ENCODE measurements at regions not wholly inside any gene's neighbourhood (a gene's known extent, or its start where the extent isn't known, plus 50 kb on each side); places are given as distances from the start of the nearest gene placed in this dataset.

- TF ChIP-seq CTCF (IDR thresholded peaks at IDR 0.05; ENCODE audit: low read depth, low read length) (no peak), EZH2phosphoT487 (IDR thresholded peaks at IDR 0.05; ENCODE audit: low read depth) (no peak)
- Histone ChIP-seq H3K9me3 (ENCODE audit: insufficient read depth, low read length) (no peaks in the 10 kb centered on the region), H3K36me3 (replicated peaks; ENCODE audit: low read depth, low read length) (peaks cover 2% of the 10 kb centered on the region), H4K20me1 (ENCODE audit: insufficient read depth, low read length) (no peaks in the 10 kb centered on the region), H3K27me3 (ENCODE audit: low read depth, low read length) (no peaks in the 10 kb centered on the region), H3K4me2 (ENCODE audit: low read length) (no peak overlapping the region), H3K9ac (ENCODE audit: low read length) (no peak overlapping the region), H3K27ac (ENCODE audit: low read length) (no peak overlapping the region), H3K4me1 (ENCODE audit: low read length) (peaks cover 30% of the 10 kb centered on the region), H3K4me3 (ENCODE audit: low read length) (no peak overlapping the region), H2AFZ (ENCODE audit: low read depth, low read length) (no peak overlapping the region), H3K79me2 (ENCODE audit: low read length) (no peaks in the 10 kb centered on the region)
Measured at GRCh38 chr10:44024356-44025116, 360.4 kb downstream of the CXCL12 start.

GRCh38 chr10:44023517-44023916, 361.4 kb downstream of the CXCL12 start:
- Histone ChIP-seq H3K36me3 (replicated peaks; ENCODE audit: low read depth, low read length) (peaks cover 2% of the 10 kb centered on the region), H4K20me1 (ENCODE audit: insufficient read depth, low read length) (no peaks in the 10 kb centered on the region), H3K79me2 (ENCODE audit: low read length) (no peaks in the 10 kb centered on the region), H3K4me3 (ENCODE audit: low read length) (no peak overlapping the region), H3K9ac (ENCODE audit: low read length) (no peak overlapping the region), H3K27me3 (ENCODE audit: low read depth, low read length) (no peaks in the 10 kb centered on the region), H3K9me3 (ENCODE audit: insufficient read depth, low read length) (peaks cover 4% of the 10 kb centered on the region; the same call in 1 of the 2 replicates), H3K4me2 (ENCODE audit: low read length) (no peak overlapping the region), H3K4me1 (ENCODE audit: low read length) (peaks cover 32% of the 10 kb centered on the region), H3K27ac (ENCODE audit: low read length) (no peak overlapping the region), H2AFZ (ENCODE audit: low read depth, low read length) (no peak overlapping the region)
- no peak for TF ChIP-seq EZH2phosphoT487 (IDR thresholded peaks at IDR 0.05; ENCODE audit: low read depth)
- TF ChIP-seq CTCF (IDR thresholded peaks at IDR 0.05; ENCODE audit: low read depth, low read length) = no peak

- H3K36me3 ChIP-seq (replicated peaks; ENCODE audit: low read depth, low read length) = peaks cover 2% of the 10 kb centered on the region
Measured at GRCh38 chr10:44022203-44022602, 362.7 kb downstream of the CXCL12 start.

More at GRCh38 chr10:44022203-44022602, 362.7 kb downstream of the CXCL12 start:
- H3K27me3 ChIP-seq (ENCODE audit: low read depth, low read length) = no peaks in the 10 kb centered on the region
- no peaks in the 10 kb centered on the region for H4K20me1 ChIP-seq (ENCODE audit: insufficient read depth, low read length)
- peaks cover 4% of the 10 kb centered on the region; the same call in 1 of the 2 replicates for H3K9me3 ChIP-seq (ENCODE audit: insufficient read depth, low read length)
- H3K79me2 ChIP-seq (ENCODE audit: low read length) = no peaks in the 10 kb centered on the region
- no peak overlapping the region for H3K9ac ChIP-seq (ENCODE audit: low read length)
- H3K27ac ChIP-seq (ENCODE audit: low read length) = no peak overlapping the region
- no peak for TF ChIP-seq CTCF (IDR thresholded peaks at IDR 0.05; ENCODE audit: low read depth, low read length)
- TF ChIP-seq EZH2phosphoT487 (IDR thresholded peaks at IDR 0.05; ENCODE audit: low read depth) = no peak
- H3K4me3 ChIP-seq (ENCODE audit: low read length) = no peak overlapping the region
- peak overlapping the region; percentile 53; the same call in 1 of the 2 replicates for H2AFZ ChIP-seq (ENCODE audit: low read depth, low read length)
- no peak overlapping the region for H3K4me2 ChIP-seq (ENCODE audit: low read length)
- H3K4me1 ChIP-seq (ENCODE audit: low read length) = peaks cover 32% of the 10 kb centered on the region
